ENCODE measurements at regions not wholly inside any gene's neighbourhood (a gene's known extent, or its start where the extent isn't known, plus 50 kb on each side); places are given as distances from the start of the nearest gene placed in this dataset.

GRCh38 chr20:11137688-11138087 lies 463.9 kb upstream of the JAG1 start:
- Histone ChIP-seq H3K4me2 (ENCODE audit: control insufficient read depth, insufficient read depth) (no peak overlapping the region), H3K4me1 (ENCODE audit: control insufficient read depth, insufficient read depth, low read length) (no peaks in the 10 kb centered on the region), H3K9me3 (replicated peaks; ENCODE audit: control insufficient read depth, insufficient read depth, low read length) (no peaks in the 10 kb centered on the region), H3K27me3 (replicated peaks in 1 of 2; ENCODE audit: control insufficient read depth in 2 of 2, insufficient read depth in 2 of 2, low read length in 1 of 2) (no peaks in the 10 kb centered on the region), H3K9ac (ENCODE audit: control insufficient read depth, insufficient read depth, low read length) (no peak overlapping the region), H3K36me3 (ENCODE audit: control insufficient read depth in 2 of 2, insufficient read depth in 2 of 2, low read length in 1 of 2) (no peaks in the 10 kb centered on the region), H4K20me1 (ENCODE audit: control insufficient read depth, insufficient read depth) (no peaks in the 10 kb centered on the region), H3K79me2 (ENCODE audit: control insufficient read depth, insufficient read depth, low read length) (no peaks in the 10 kb centered on the region), H2AFZ (ENCODE audit: control insufficient read depth, low read depth, low read length) (no peak overlapping the region), H3K4me3 (no peak overlapping the region), H3K27ac (ENCODE audit: control insufficient read depth, insufficient read depth) (no peak overlapping the region)
- intact Hi-C loops (cut with micrococcal nuclease; ENCODE audit: unreplicated experiment), result no loop called here
- WGBS (ENCODE audit: insufficient coverage, insufficient replicate concordance, low lambda C conversion rate, missing lambda C conversion rate), result 2% methylated on average over 3 of the region's 3 CpGs
- no peak for FAIRE-seq
- no TSS peak for BruUV-seq (replicated peaks)
- in situ Hi-C loops (cut with MboI), result no loop called here
- SMC1A ChIA-PET (ENCODE audit: uncharacterized antibody, unreplicated experiment), result interaction anchor here (1.5 kb wide), 1 partner anchor 18 kb away, joined by 3 read pairs; no protein-coding TSS in a partner anchor
- RAD21 ChIA-PET (ENCODE audit: unreplicated experiment), result no interaction called here
- no peak for DNase-seq (ENCODE audit: low read depth, low spot score)
- POLR2A ChIA-PET, result no interaction called here
- ATAC-seq, result no peak
- CTCF ChIA-PET, result interaction anchor here (1.1 kb wide), 1 partner anchor 177 kb away, joined by 4 read pairs; no protein-coding TSS in a partner anchor
- TF ChIP-seq EZH2 (IDR thresholded peaks at IDR 0.05; ENCODE audit: borderline replicate concordance, control insufficient read depth, low read depth, low read length) (no peak), NR2F1 (conservative IDR thresholded peaks at IDR 0.05) (no peak), ZNF592 (IDR thresholded peaks at IDR 0.05) (no peak), PBX3 (IDR thresholded peaks at IDR 0.05; ENCODE audit: insufficient replicate concordance, low read depth, low read length) (no peak), CEBPB (IDR thresholded peaks at IDR 0.05; ENCODE audit: borderline replicate concordance in 1 of 2, low read depth in 2 of 2, low read length in 2 of 2) (no peak), ESRRA (IDR thresholded peaks at IDR 0.05; ENCODE audit: low read length) (no peak), RFX5 (IDR thresholded peaks at IDR 0.05; ENCODE audit: low read depth, low read length) (no peak), BCL3 (IDR thresholded peaks at IDR 0.05; ENCODE audit: borderline replicate concordance, insufficient read depth, low read depth, low read length, poor library complexity, severe bottlenecking) (no peak), SRF (IDR thresholded peaks at IDR 0.05; ENCODE audit: low read depth in 2 of 2, low read length in 2 of 2) (no peak), ASH2L (IDR thresholded peaks at IDR 0.05; ENCODE audit: borderline replicate concordance, low read depth) (no peak), PKNOX1 (IDR thresholded peaks at IDR 0.05) (no peak), IRF3 (IDR thresholded peaks at IDR 0.05) (no peak), IKZF2 (IDR thresholded peaks at IDR 0.05) (no peak)

All from GM12878 (cell line).